Brain pericyte (primary cell): ENCODE measurements at regions not wholly inside any gene's neighbourhood (a gene's known extent, or its start where the extent isn't known, plus 50 kb on each side); places are given as distances from the start of the nearest gene placed in this dataset.
"Not testable (repeated sequence)": the region's sequence is repeated elsewhere in the genome, so short reads cannot be mapped to it uniquely, and the experiment has no call there.

Experiments used
- DNase-seq: peaks from one replicate; pipeline ENCODE4 v3.0.0-alpha.2; 2012; ENCODE audit warnings: low read depth, low spot score

GRCh38 chr4:112775801-112776200, 138.9 kb downstream of the LARP7 start:
- no peak for DNase-seq

GRCh38 chr4:112776535-112776934, 139.6 kb downstream of the LARP7 start:
- DNase-seq = no peak

- no peak for DNase-seq
Observed at GRCh38 chr4:112778520-112778919, 141.6 kb downstream of the LARP7 start.

GRCh38 chr4:112793033-112793432, 156.1 kb downstream of the LARP7 start:
- no peak for DNase-seq

- DNase-seq = no peak
Observed at GRCh38 chr4:112800001-112800400, 163.1 kb downstream of the LARP7 start.

GRCh38 chr4:112801341-112801740, 164.4 kb downstream of the LARP7 start:
- no peak for DNase-seq

- no peak for DNase-seq
Observed at GRCh38 chr4:112802780-112803179, 165.8 kb downstream of the LARP7 start.

- DNase-seq = no peak
Observed at GRCh38 chr4:112807083-112807482, 170.1 kb downstream of the LARP7 start.

- DNase-seq = no peak
Observed at GRCh38 chr4:112808001-112808400, 171.1 kb downstream of the LARP7 start.

- DNase-seq = no peak
Observed at GRCh38 chr4:112813790-112814189, 176.8 kb downstream of the LARP7 start.

GRCh38 chr4:112817933-112818593, 181.1 kb downstream of the LARP7 start:
- peak; percentile 59 for DNase-seq

GRCh38 chr4:112818594-112818965, 181.6 kb downstream of the LARP7 start:
- no peak for DNase-seq

GRCh38 chr4:112819729-112820128, 182.8 kb downstream of the LARP7 start:
- no peak for DNase-seq

- no peak for DNase-seq
Observed at GRCh38 chr4:112823156-112823555, 186.2 kb downstream of the LARP7 start.

GRCh38 chr4:112823606-112824005, 186.7 kb downstream of the LARP7 start:
- DNase-seq = no peak

GRCh38 chr4:112830753-112831386, 193.9 kb downstream of the LARP7 start:
- no peak for DNase-seq

GRCh38 chr4:112832493-112832892, 195.6 kb downstream of the LARP7 start:
- no peak for DNase-seq

- DNase-seq = no peak
Observed at GRCh38 chr4:112836895-112837294, 200.0 kb downstream of the LARP7 start.

- DNase-seq = not testable (repeated sequence)
Observed at GRCh38 chr4:112838015-112838414, 201.1 kb downstream of the LARP7 start.

GRCh38 chr4:112840061-112840460, 203.1 kb downstream of the LARP7 start:
- DNase-seq = no peak

- DNase-seq = no peak
Observed at GRCh38 chr4:112840619-112841018, 203.7 kb downstream of the LARP7 start.

- DNase-seq = no peak
Observed at GRCh38 chr4:112842513-112842912, 205.6 kb downstream of the LARP7 start.

- DNase-seq = no peak
Observed at GRCh38 chr4:112845386-112845785, 204.1 kb upstream of the ANK2 start.

- DNase-seq = no peak
Observed at GRCh38 chr4:112847045-112847444, 202.4 kb upstream of the ANK2 start.
